Panc1 (cell line): ENCODE measurements at regions not wholly inside any gene's neighbourhood (a gene's known extent, or its start where the extent isn't known, plus 50 kb on each side); places are given as distances from the start of the nearest gene placed in this dataset.

Source experiments
- POLR2AphosphoS5 ChIP-seq: IDR thresholded peaks from 2 replicates; pipeline ENCODE4 v1.6.1; 2012; ENCODE audit warnings: mild to moderate bottlenecking, low read depth, low read length, moderate library complexity
- TCF7L2 ChIP-seq: IDR thresholded peaks from 2 replicates; pipeline ENCODE4 v1.6.1; 2011; ENCODE audit warnings: mild to moderate bottlenecking, low read depth, low read length, inconsistent platforms
- TF ChIP-seq, protein P1 (sequence below): fragments of 450-650 bp; IDR thresholded peaks from 2 replicates; pipeline ENCODE4 v1.5.1; 2017; ENCODE audit warnings: mild to moderate bottlenecking

DNA sequence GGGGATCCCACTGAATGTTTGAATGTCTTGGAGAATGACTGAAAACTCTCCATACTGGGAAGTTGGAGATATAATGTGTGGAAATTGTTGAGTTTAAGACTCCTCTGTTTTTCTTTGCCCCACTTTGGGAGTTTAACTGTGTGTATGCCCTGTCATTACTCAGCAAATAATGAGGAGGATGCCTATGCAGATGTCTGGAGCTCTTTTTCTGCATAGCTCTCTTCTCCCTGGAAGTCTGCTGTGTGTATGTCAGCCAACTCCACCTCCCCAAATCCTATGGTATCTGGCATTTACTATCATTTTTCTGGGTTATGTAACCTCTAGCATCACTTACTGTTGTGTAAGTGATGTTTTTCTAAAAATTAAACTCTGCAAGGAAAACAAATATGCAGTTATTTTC is 122.2 kb downstream of the ANKRD7 start:
- TF ChIP-seq, protein P1, sequence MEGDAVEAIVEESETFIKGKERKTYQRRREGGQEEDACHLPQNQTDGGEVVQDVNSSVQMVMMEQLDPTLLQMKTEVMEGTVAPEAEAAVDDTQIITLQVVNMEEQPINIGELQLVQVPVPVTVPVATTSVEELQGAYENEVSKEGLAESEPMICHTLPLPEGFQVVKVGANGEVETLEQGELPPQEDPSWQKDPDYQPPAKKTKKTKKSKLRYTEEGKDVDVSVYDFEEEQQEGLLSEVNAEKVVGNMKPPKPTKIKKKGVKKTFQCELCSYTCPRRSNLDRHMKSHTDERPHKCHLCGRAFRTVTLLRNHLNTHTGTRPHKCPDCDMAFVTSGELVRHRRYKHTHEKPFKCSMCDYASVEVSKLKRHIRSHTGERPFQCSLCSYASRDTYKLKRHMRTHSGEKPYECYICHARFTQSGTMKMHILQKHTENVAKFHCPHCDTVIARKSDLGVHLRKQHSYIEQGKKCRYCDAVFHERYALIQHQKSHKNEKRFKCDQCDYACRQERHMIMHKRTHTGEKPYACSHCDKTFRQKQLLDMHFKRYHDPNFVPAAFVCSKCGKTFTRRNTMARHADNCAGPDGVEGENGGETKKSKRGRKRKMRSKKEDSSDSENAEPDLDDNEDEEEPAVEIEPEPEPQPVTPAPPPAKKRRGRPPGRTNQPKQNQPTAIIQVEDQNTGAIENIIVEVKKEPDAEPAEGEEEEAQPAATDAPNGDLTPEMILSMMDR: no peak
- no peak for TF ChIP-seq POLR2AphosphoS5
- TF ChIP-seq TCF7L2: no peak
